ENCODE measurements at regions not wholly inside any gene's neighbourhood (a gene's known extent, or its start where the extent isn't known, plus 50 kb on each side); places are given as distances from the start of the nearest gene placed in this dataset.

- Histone ChIP-seq H3K9me3 (ENCODE audit: control insufficient read depth in 1 of 2, low read length in 2 of 2) (no peaks in the 10 kb centered on the region), H3K4me1 (ENCODE audit: insufficient read depth, low read length) (no peaks in the 10 kb centered on the region), H3K36me3 (ENCODE audit: insufficient read depth, low read length) (no peaks in the 10 kb centered on the region), H3K27ac (ENCODE audit: low read depth, low read length) (no peak overlapping the region), H3K27me3 (ENCODE audit: insufficient read depth, low read length) (no peaks in the 10 kb centered on the region), H3K4me3 (ENCODE audit: low read length in 2 of 2) (no peak overlapping the region)
- ChIA-PET POLR2A (ENCODE audit: partially characterized antibody) (no interaction called here), CTCF (ENCODE audit: partially characterized antibody) (no interaction called here)
- H3K9me3 Mint-ChIP-seq: no peaks in the 10 kb centered on the region
- intact Hi-C loops (cut with micrococcal nuclease): no loop called here
- no peaks in the 10 kb centered on the region for H3K4me1 Mint-ChIP-seq
- no peak overlapping the region for H3K4me3 Mint-ChIP-seq
- DNase-seq: no peak
- no peaks in the 10 kb centered on the region for H3K36me3 Mint-ChIP-seq
- H3K27ac Mint-ChIP-seq: no peak overlapping the region
- H3K27me3 Mint-ChIP-seq: peaks cover 2 to 11% of the 10 kb centered on the region in 2 donors
Measured at GRCh38 chr3:10627884-10628572, 122.6 kb upstream of the ATP2B2 start.

DNA sequence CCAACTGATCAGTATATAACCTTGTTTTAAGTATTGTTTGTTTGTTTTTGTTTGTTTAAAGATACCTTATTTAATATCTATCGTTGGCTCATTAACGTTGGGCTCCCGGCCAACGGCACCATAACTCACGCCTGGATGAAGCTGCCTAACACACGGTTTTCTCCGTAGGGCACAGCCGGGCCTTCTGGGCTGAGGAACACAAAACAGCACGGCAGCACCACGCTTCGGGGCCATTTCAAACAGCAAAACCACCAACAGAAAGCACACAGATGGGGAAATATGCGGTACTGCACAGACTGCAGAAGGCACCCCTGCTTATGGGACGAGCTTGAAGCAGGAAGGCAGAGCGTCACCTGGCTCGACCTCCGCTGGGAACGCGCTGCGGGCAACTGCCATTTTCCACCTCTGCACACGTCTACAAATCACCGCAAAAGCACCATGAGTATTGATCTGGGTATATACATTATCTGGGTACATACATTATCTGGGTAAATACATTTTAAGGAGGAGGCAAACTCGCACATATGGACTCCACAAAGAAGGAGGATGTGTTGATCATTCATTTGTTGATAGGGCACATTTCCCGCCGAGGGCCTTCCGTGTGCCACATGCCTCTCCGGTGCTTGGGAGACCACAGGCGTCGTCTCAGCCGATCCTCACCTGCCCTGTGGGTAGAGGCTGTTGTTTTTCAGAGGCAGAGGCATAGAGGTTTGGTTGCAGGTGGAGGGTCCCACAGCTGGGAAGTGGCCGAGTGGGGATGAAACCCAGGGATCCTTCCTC is 123.7 kb upstream of the ATP2B2 start:
- no peaks in the 10 kb centered on the region for H3K4me1 ChIP-seq (ENCODE audit: insufficient read depth, low read length)
- H3K27me3 Mint-ChIP-seq: peaks cover 2 to 13% of the 10 kb centered on the region in 2 donors
- H3K9me3 ChIP-seq (ENCODE audit: control insufficient read depth in 1 of 2, low read length in 2 of 2): no peaks in the 10 kb centered on the region
- no peak overlapping the region for H3K4me3 Mint-ChIP-seq
- no peaks in the 10 kb centered on the region for H3K27me3 ChIP-seq (ENCODE audit: insufficient read depth, low read length)
- H3K27ac ChIP-seq (ENCODE audit: low read depth, low read length): no peak overlapping the region
- H3K36me3 ChIP-seq (ENCODE audit: insufficient read depth, low read length): no peaks in the 10 kb centered on the region
- H3K27ac Mint-ChIP-seq: no peak overlapping the region
- H3K9me3 Mint-ChIP-seq: no peaks in the 10 kb centered on the region
- H3K4me1 Mint-ChIP-seq: no peaks in the 10 kb centered on the region
- POLR2A ChIA-PET (ENCODE audit: partially characterized antibody): no interaction called here
- DNase-seq: no peak
- H3K36me3 Mint-ChIP-seq: no peaks in the 10 kb centered on the region
- no peak overlapping the region for H3K4me3 ChIP-seq (ENCODE audit: low read length in 2 of 2)
- intact Hi-C loops (cut with micrococcal nuclease): no loop called here
- CTCF ChIA-PET (ENCODE audit: partially characterized antibody): interaction anchor here (0.9 kb wide), 1 partner anchor 14 kb away, joined by 3 read pairs; no protein-coding TSS in a partner anchor

DNA sequence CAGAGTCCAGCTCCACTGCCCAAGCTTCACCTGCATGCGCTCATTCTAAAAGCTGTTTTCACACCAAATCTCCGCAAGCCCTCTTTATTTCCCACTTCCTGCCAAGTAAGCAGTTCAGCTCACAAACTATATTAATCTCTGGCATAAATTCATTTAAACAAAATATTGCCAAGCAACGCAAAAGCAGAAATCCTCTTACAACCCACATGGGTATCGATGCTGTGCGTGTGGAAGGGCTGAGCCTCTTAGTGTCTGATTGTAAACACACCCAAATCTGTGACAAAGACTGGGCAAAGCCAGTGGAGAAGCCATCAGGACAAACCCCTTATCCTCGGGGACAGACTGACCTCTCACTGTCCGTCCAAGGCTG is 124.3 kb upstream of the ATP2B2 start:
- no peaks in the 10 kb centered on the region for H3K27me3 ChIP-seq (ENCODE audit: insufficient read depth, low read length)
- Mint-ChIP-seq H3K27me3 (peaks cover 2 to 12% of the 10 kb centered on the region in 2 donors), H3K27ac (no peak overlapping the region), H3K36me3 (no peaks in the 10 kb centered on the region), H3K4me1 (no peaks in the 10 kb centered on the region), H3K9me3 (no peaks in the 10 kb centered on the region), H3K4me3 (no peak overlapping the region)
- ChIA-PET POLR2A (ENCODE audit: partially characterized antibody) (no interaction called here), CTCF (ENCODE audit: partially characterized antibody) (interaction anchor here (0.9 kb wide), 1 partner anchor 15 kb away, joined by 3 read pairs; no protein-coding TSS in a partner anchor)
- H3K4me1 ChIP-seq (ENCODE audit: insufficient read depth, low read length): no peaks in the 10 kb centered on the region
- DNase-seq: no peak
- intact Hi-C loops (cut with micrococcal nuclease): no loop called here
- no peaks in the 10 kb centered on the region for H3K36me3 ChIP-seq (ENCODE audit: insufficient read depth, low read length)
- H3K4me3 ChIP-seq (ENCODE audit: low read length in 2 of 2): no peak overlapping the region
- H3K27ac ChIP-seq (ENCODE audit: low read depth, low read length): no peak overlapping the region
- H3K9me3 ChIP-seq (ENCODE audit: control insufficient read depth in 1 of 2, low read length in 2 of 2): no peaks in the 10 kb centered on the region

- Mint-ChIP-seq H3K4me3 (no peak overlapping the region), H3K27me3 (peaks cover 2 to 15% of the 10 kb centered on the region in 2 donors), H3K4me1 (no peaks in the 10 kb centered on the region), H3K9me3 (peaks cover 0 to 2% (median 0%) of the 10 kb centered on the region in 8 donors), H3K27ac (no peak overlapping the region), H3K36me3 (no peaks in the 10 kb centered on the region)
- Histone ChIP-seq H3K27ac (ENCODE audit: low read depth, low read length) (no peak overlapping the region), H3K4me3 (ENCODE audit: low read length in 2 of 2) (no peak overlapping the region), H3K4me1 (ENCODE audit: insufficient read depth, low read length) (no peaks in the 10 kb centered on the region), H3K9me3 (ENCODE audit: control insufficient read depth in 1 of 2, low read length in 2 of 2) (no peaks in the 10 kb centered on the region), H3K27me3 (ENCODE audit: insufficient read depth, low read length) (no peaks in the 10 kb centered on the region), H3K36me3 (ENCODE audit: insufficient read depth, low read length) (no peaks in the 10 kb centered on the region)
- intact Hi-C loops (cut with micrococcal nuclease): no loop called here
- DNase-seq: no peak
- ChIA-PET CTCF (ENCODE audit: partially characterized antibody) (no interaction called here), POLR2A (ENCODE audit: partially characterized antibody) (no interaction called here)
Measured at GRCh38 chr3:10631224-10631623, 125.8 kb upstream of the ATP2B2 start.

- no peak overlapping the region for H3K4me3 Mint-ChIP-seq
Measured at GRCh38 chr3:10632125-10632524, 126.7 kb upstream of the ATP2B2 start.

GRCh38 chr3:10632741-10633140 is 127.4 kb upstream of the ATP2B2 start:
- Histone ChIP-seq H3K27ac (ENCODE audit: low read depth, low read length) (no peak overlapping the region), H3K4me3 (ENCODE audit: low read length in 2 of 2) (no peak overlapping the region), H3K9me3 (ENCODE audit: control insufficient read depth in 1 of 2, low read length in 2 of 2) (no peaks in the 10 kb centered on the region), H3K4me1 (ENCODE audit: insufficient read depth, low read length) (no peaks in the 10 kb centered on the region), H3K27me3 (ENCODE audit: insufficient read depth, low read length) (no peaks in the 10 kb centered on the region), H3K36me3 (ENCODE audit: insufficient read depth, low read length) (no peaks in the 10 kb centered on the region)
- intact Hi-C loops (cut with micrococcal nuclease): no loop called here
- no peak for DNase-seq
- CTCF ChIA-PET (ENCODE audit: partially characterized antibody): no interaction called here
- Mint-ChIP-seq H3K4me3 (no peak overlapping the region), H3K9me3 (peaks cover 0 to 16% (median 13%) of the 10 kb centered on the region in 8 donors), H3K4me1 (no peaks in the 10 kb centered on the region), H3K27ac (no peak overlapping the region), H3K27me3 (peaks cover 4 to 15% of the 10 kb centered on the region in 2 donors), H3K36me3 (peaks cover 0 to 3% of the 10 kb centered on the region in 2 donors)
- POLR2A ChIA-PET (ENCODE audit: partially characterized antibody): no interaction called here

More at GRCh38 chr3:10632125-10632524, 126.7 kb upstream of the ATP2B2 start:
- Mint-ChIP-seq H3K27me3 (peaks cover 2 to 15% of the 10 kb centered on the region in 2 donors), H3K9me3 (peaks cover 0 to 10% (median 7%) of the 10 kb centered on the region in 8 donors), H3K4me1 (no peaks in the 10 kb centered on the region), H3K27ac (peak overlapping the region in 1 of 7 donors; percentile 24), H3K36me3 (no peaks in the 10 kb centered on the region)
- Histone ChIP-seq H3K27me3 (ENCODE audit: insufficient read depth, low read length) (no peaks in the 10 kb centered on the region), H3K9me3 (ENCODE audit: control insufficient read depth in 1 of 2, low read length in 2 of 2) (no peaks in the 10 kb centered on the region), H3K36me3 (ENCODE audit: insufficient read depth, low read length) (no peaks in the 10 kb centered on the region), H3K27ac (ENCODE audit: low read depth, low read length) (no peak overlapping the region), H3K4me1 (ENCODE audit: insufficient read depth, low read length) (no peaks in the 10 kb centered on the region), H3K4me3 (ENCODE audit: low read length in 2 of 2) (no peak overlapping the region)
- ChIA-PET POLR2A (ENCODE audit: partially characterized antibody) (no interaction called here), CTCF (ENCODE audit: partially characterized antibody) (no interaction called here)
- no peak for DNase-seq
- intact Hi-C loops (cut with micrococcal nuclease): no loop called here

DNA sequence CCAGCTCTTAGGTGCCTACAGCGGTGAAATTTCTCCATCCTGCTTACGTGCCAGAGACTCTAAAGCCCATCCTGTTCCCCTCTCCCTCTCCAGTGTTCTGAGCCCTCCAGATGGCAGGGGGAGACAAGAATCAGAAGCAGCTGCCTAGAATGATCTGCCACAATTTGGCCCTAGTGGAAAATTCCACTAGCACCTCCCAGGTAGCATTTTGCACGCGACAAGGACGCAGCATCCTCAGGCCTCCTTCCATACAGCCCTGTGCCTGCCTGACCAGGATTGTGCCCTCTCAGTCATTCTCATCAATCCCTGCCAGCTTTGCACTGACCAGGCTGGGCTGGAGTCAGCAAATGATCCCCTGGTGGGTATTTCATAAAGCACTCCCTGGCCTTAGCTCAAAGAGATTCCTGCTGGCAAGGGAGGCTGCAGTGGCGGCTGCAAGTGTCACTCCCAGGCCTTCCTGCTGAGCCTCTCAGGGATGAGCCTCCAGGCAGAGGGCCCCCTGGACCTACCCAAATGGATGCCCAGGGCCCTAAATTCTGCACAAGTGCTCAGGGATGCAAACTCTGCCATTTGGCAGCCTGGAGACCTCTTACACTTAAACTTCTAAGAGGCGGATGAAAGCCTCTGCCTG is 130.2 kb upstream of the ATP2B2 start:
- no peak overlapping the region for H3K27ac ChIP-seq (ENCODE audit: low read depth, low read length)
- Mint-ChIP-seq H3K9me3 (peaks cover 2 to 33% (median 26%) of the 10 kb centered on the region in 8 donors), H3K27ac (no peak overlapping the region), H3K36me3 (peaks cover 0 to 3% of the 10 kb centered on the region in 2 donors), H3K4me3 (no peak overlapping the region), H3K4me1 (no peaks in the 10 kb centered on the region), H3K27me3 (peaks cover 9 to 13% of the 10 kb centered on the region in 2 donors)
- ChIA-PET CTCF (ENCODE audit: partially characterized antibody) (no interaction called here), POLR2A (ENCODE audit: partially characterized antibody) (no interaction called here)
- DNase-seq: no peak
- no peaks in the 10 kb centered on the region for H3K36me3 ChIP-seq (ENCODE audit: insufficient read depth, low read length)
- no peaks in the 10 kb centered on the region for H3K9me3 ChIP-seq (ENCODE audit: control insufficient read depth in 1 of 2, low read length in 2 of 2)
- no peaks in the 10 kb centered on the region for H3K27me3 ChIP-seq (ENCODE audit: insufficient read depth, low read length)
- no peak overlapping the region for H3K4me3 ChIP-seq (ENCODE audit: low read length in 2 of 2)
- intact Hi-C loops (cut with micrococcal nuclease): no loop called here
- H3K4me1 ChIP-seq (ENCODE audit: insufficient read depth, low read length): no peaks in the 10 kb centered on the region
